OCI-LY1 (cell line): ENCODE measurements at regions not wholly inside any gene's neighbourhood (a gene's known extent, or its start where the extent isn't known, plus 50 kb on each side); places are given as distances from the start of the nearest gene placed in this dataset.

Experiments used
- H2AFZ ChIP-seq: fragments of 200-600 bp; sonication (generic), shearing (Covaris generic); 2 replicates; pipeline ENCODE4 v1.6.0; 2014; ENCODE audit warnings: antibody characterized with exemption, mild to moderate bottlenecking, low read length
- H3F3A ChIP-seq: fragments of 200-600 bp; sonication (generic), shearing (Covaris generic); 2 replicates; pipeline ENCODE4 v1.6.0; 2014; ENCODE audit warnings: mild to moderate bottlenecking, antibody characterized with exemption, low read length, moderate library complexity; ENCODE audit not compliant: insufficient read depth
- H3K27ac ChIP-seq: fragments of 200-600 bp; sonication (generic); 2 replicates; pipeline ENCODE4 v1.5.1; 2014; ENCODE audit warnings: low read length, mixed run types, mild to moderate bottlenecking, low read depth; ENCODE audit not compliant: poor library complexity, severe bottlenecking
- H3K27me3 ChIP-seq: fragments of 200-600 bp; sonication (generic); 2 replicates; pipeline ENCODE4 v1.6.0; 2014; ENCODE audit warnings: antibody characterized with exemption, mild to moderate bottlenecking, low read length, moderate library complexity; ENCODE audit not compliant: insufficient read depth
- H3K36me3 ChIP-seq: fragments of 200-600 bp; sonication (generic); 2 replicates; pipeline ENCODE4 v1.6.1; 2014; ENCODE audit warnings: mild to moderate bottlenecking, antibody characterized with exemption, low read length, moderate library complexity, mixed read lengths; ENCODE audit not compliant: insufficient read depth
- H3K4me1 ChIP-seq: fragments of 200-600 bp; sonication (generic); 2 replicates; pipeline ENCODE4 v1.5.1; 2014; ENCODE audit warnings: mild to moderate bottlenecking, low read length, moderate library complexity; ENCODE audit not compliant: insufficient read depth, severe bottlenecking
- H3K4me2 ChIP-seq: fragments of 200-600 bp; sonication (generic), shearing (Covaris generic); 2 replicates; pipeline ENCODE4 v1.6.1; 2014; ENCODE audit warnings: low read length
- H3K4me3 ChIP-seq: fragments of 200-600 bp; sonication (generic); 2 replicates; pipeline ENCODE4 v1.5.1; 2014; ENCODE audit warnings: low read length, low read depth, mild to moderate bottlenecking, mixed read lengths; ENCODE audit not compliant: poor library complexity, severe bottlenecking
- H3K79me2 ChIP-seq: fragments of 200-600 bp; shearing (Covaris generic); 2 replicates; pipeline ENCODE4 v1.6.1; 2016; ENCODE audit warnings: mixed run types, low read length, mixed read lengths; ENCODE audit not compliant: insufficient read depth
- H3K9ac ChIP-seq: fragments of 200-600 bp; sonication (generic), shearing (Covaris generic); 2 replicates; pipeline ENCODE4 v1.6.1; 2014; ENCODE audit warnings: mild to moderate bottlenecking, low read length, mixed read lengths
- H3K9me2 ChIP-seq: fragments of 200-600 bp; sonication (generic), shearing (Covaris generic); 2 replicates; pipeline ENCODE4 v1.6.1; 2014; ENCODE audit warnings: low read depth, mild to moderate bottlenecking, low read length, mixed read lengths
- H3K9me3 ChIP-seq: fragments of 200-600 bp; shearing (Covaris generic); 2 replicates; pipeline ENCODE4 v1.6.1; 2014; ENCODE audit warnings: low read length, mixed read lengths
- H4K20me1 ChIP-seq: fragments of 200-600 bp; sonication (generic), shearing (Covaris generic); 2 replicates; pipeline ENCODE4 v1.6.0; 2016; ENCODE audit warnings: mild to moderate bottlenecking, low read length; ENCODE audit not compliant: insufficient read depth
- CTCF ChIP-seq: fragments of 200-600 bp; sonication (generic), shearing (Covaris generic); IDR thresholded peaks from 2 replicates; pipeline ENCODE4 v1.5.1; 2017; ENCODE audit warnings: mild to moderate bottlenecking, antibody characterized with exemption, low read length, moderate library complexity, mixed read lengths
- EZH2 ChIP-seq: fragments of 200-600 bp; sonication (generic), shearing (Covaris generic); IDR thresholded peaks from 2 replicates; pipeline ENCODE4 v1.8.0; 2017; ENCODE audit warnings: borderline replicate concordance, mixed run types, mild to moderate bottlenecking, antibody characterized with exemption, low read length, moderate library complexity, mixed read lengths

- no peak overlapping the region for H3K4me2 ChIP-seq
- H3K9ac ChIP-seq: no peak overlapping the region
These were observed 115.0 kb upstream of the LGALSL start for GRCh38 chr2:64338910-64339500.

GRCh38 chr2:64341461-64341860 is 112.5 kb upstream of the LGALSL start:
- no peaks in the 10 kb centered on the region for H4K20me1 ChIP-seq
- no peaks in the 10 kb centered on the region for H3K27me3 ChIP-seq
- H3F3A ChIP-seq: no peaks in the 10 kb centered on the region
- H3K4me1 ChIP-seq: peaks cover 3% of the 10 kb centered on the region
- no peaks in the 10 kb centered on the region for H3K79me2 ChIP-seq
- H3K27ac ChIP-seq: no peak overlapping the region
- no peak overlapping the region for H3K4me2 ChIP-seq
- no peak overlapping the region for H3K9ac ChIP-seq
- H3K9me3 ChIP-seq: no peaks in the 10 kb centered on the region
- H2AFZ ChIP-seq: no peak overlapping the region
- no peak overlapping the region for H3K4me3 ChIP-seq
- H3K9me2 ChIP-seq: no peaks in the 10 kb centered on the region
- TF ChIP-seq EZH2 (no peak), CTCF (no peak)
- no peaks in the 10 kb centered on the region for H3K36me3 ChIP-seq

More at GRCh38 chr2:64338910-64339500, 115.0 kb upstream of the LGALSL start:
- Histone ChIP-seq H3K9me2 (no peaks in the 10 kb centered on the region), H3K4me1 (peaks cover 3% of the 10 kb centered on the region), H3K4me3 (no peak overlapping the region), H3K27me3 (no peaks in the 10 kb centered on the region), H3F3A (no peaks in the 10 kb centered on the region), H3K79me2 (no peaks in the 10 kb centered on the region), H3K9me3 (no peaks in the 10 kb centered on the region), H2AFZ (no peak overlapping the region), H4K20me1 (no peaks in the 10 kb centered on the region), H3K36me3 (no peaks in the 10 kb centered on the region), H3K27ac (no peak overlapping the region)
- TF ChIP-seq CTCF (no peak), EZH2 (no peak)

- peaks cover 3% of the 10 kb centered on the region for H3K4me1 ChIP-seq
- no peaks in the 10 kb centered on the region for H3K79me2 ChIP-seq
- TF ChIP-seq CTCF: no peak
- TF ChIP-seq EZH2: no peak
These were observed 111.5 kb upstream of the LGALSL start for GRCh38 chr2:64342195-64343099.

More at GRCh38 chr2:64342195-64343099, 111.5 kb upstream of the LGALSL start:
- Histone ChIP-seq H4K20me1 (no peaks in the 10 kb centered on the region), H3K27me3 (no peaks in the 10 kb centered on the region), H3K4me3 (no peak overlapping the region), H3K9ac (no peak overlapping the region), H3K9me2 (no peaks in the 10 kb centered on the region), H2AFZ (no peak overlapping the region), H3K4me2 (no peak overlapping the region), H3K9me3 (no peaks in the 10 kb centered on the region), H3F3A (no peaks in the 10 kb centered on the region), H3K36me3 (no peaks in the 10 kb centered on the region), H3K27ac (no peak overlapping the region)
